HG03571 (cell line): ENCODE measurements at regions not wholly inside any gene's neighbourhood (a gene's known extent, or its start where the extent isn't known, plus 50 kb on each side); places are given as distances from the start of the nearest gene placed in this dataset.
A peak's percentile ranks its signal among the peaks of the same experiment; 100 is the strongest.
"Not testable (repeated sequence)": the region's sequence is repeated elsewhere in the genome, so short reads cannot be mapped to it uniquely, and the experiment has no call there.

ENCODE experiments used
- ATAC-seq: cut with Tn5 transposase; IDR thresholded peaks from one replicate; pipeline ENCODE4 v1.9.1; 2021; ENCODE audit not compliant: unreplicated experiment

- no peak for ATAC-seq
Observed at GRCh38 chr3:160094562-160094961, 105.9 kb downstream of the IL12A start.

- no peak for ATAC-seq
Observed at GRCh38 chr3:160097478-160097877, 108.8 kb downstream of the IL12A start.

- no peak for ATAC-seq
Observed at GRCh38 chr3:160098261-160098908, 109.8 kb downstream of the IL12A start.

- no peak for ATAC-seq
Observed at GRCh38 chr3:160098926-160099626, 110.4 kb downstream of the IL12A start.

GRCh38 chr3:160099834-160100233, 111.2 kb downstream of the IL12A start:
- ATAC-seq = no peak

GRCh38 chr3:160100610-160101009, 112.0 kb downstream of the IL12A start:
- ATAC-seq = no peak

GRCh38 chr3:160102001-160102400, 113.4 kb downstream of the IL12A start:
- ATAC-seq = not testable (repeated sequence)

- no peak for ATAC-seq
Observed at GRCh38 chr3:160103397-160103796, 114.8 kb downstream of the IL12A start.

- ATAC-seq = no peak
Observed at GRCh38 chr3:160105907-160106584, 117.4 kb downstream of the IL12A start.

GRCh38 chr3:160106905-160107861, 118.0 kb upstream of the C3orf80 start:
- no peak for ATAC-seq

- ATAC-seq = no peak
Observed at GRCh38 chr3:160108362-160108761, 116.9 kb upstream of the C3orf80 start.

GRCh38 chr3:160112481-160112880, 112.7 kb upstream of the C3orf80 start:
- no peak for ATAC-seq

GRCh38 chr3:160112996-160113395, 112.2 kb upstream of the C3orf80 start:
- ATAC-seq = no peak

GRCh38 chr3:160114355-160114995, 110.7 kb upstream of the C3orf80 start:
- ATAC-seq = no peak

- no peak for ATAC-seq
Observed at GRCh38 chr3:160115387-160115786, 109.8 kb upstream of the C3orf80 start.

GRCh38 chr3:160124224-160124623, 101.0 kb upstream of the C3orf80 start:
- ATAC-seq = no peak

- no peak for ATAC-seq
Observed at GRCh38 chr3:160125258-160125657, 100.0 kb upstream of the C3orf80 start.

GRCh38 chr3:160126051-160126450, 99.2 kb upstream of the C3orf80 start:
- ATAC-seq = no peak

GRCh38 chr3:160126761-160127160, 98.5 kb upstream of the C3orf80 start:
- no peak for ATAC-seq

GRCh38 chr3:160127308-160127707, 97.9 kb upstream of the C3orf80 start:
- peak; percentile 45 for ATAC-seq

GRCh38 chr3:160128056-160128455, 97.2 kb upstream of the C3orf80 start:
- no peak for ATAC-seq
